ENCODE measurements at regions not wholly inside any gene's neighbourhood (a gene's known extent, or its start where the extent isn't known, plus 50 kb on each side); places are given as distances from the start of the nearest gene placed in this dataset.

- ChIA-PET CTCF (interaction anchor here (1.3 to 1.5 kb wide), 2 partner anchors 12 to 781 kb away, joined by 3 to 4 read pairs; no protein-coding TSS in a partner anchor), POLR2A (no interaction called here)
- Histone ChIP-seq H3K4me3 (ENCODE audit: low read depth in 2 of 2, low read length in 1 of 2) (no peak overlapping the region), H4K20me1 (ENCODE audit: insufficient read depth) (no peaks in the 10 kb centered on the region), H3K4me1 (ENCODE audit: control insufficient read depth in 1 of 2, insufficient read depth in 2 of 2, low read depth in 1 of 2, low read length in 1 of 2) (no peaks in the 10 kb centered on the region), H3K9me3 (no peaks in the 10 kb centered on the region), H3K4me2 (no peak overlapping the region), H3K36me3 (replicated peaks in 1 of 2; ENCODE audit: control insufficient read depth in 1 of 2, insufficient read depth in 2 of 2, low read length in 1 of 2) (no peaks in the 10 kb centered on the region), H2AFZ (ENCODE audit: low read depth) (no peak overlapping the region), H3K9ac (no peak overlapping the region), H3K9me2 (no peaks in the 10 kb centered on the region), H3K79me2 (ENCODE audit: insufficient read depth) (no peaks in the 10 kb centered on the region), H3K27me3 (ENCODE audit: insufficient read depth) (no peaks in the 10 kb centered on the region), H3K27ac (ENCODE audit: low read depth in 2 of 2, low read length in 1 of 2) (no peak overlapping the region), H3F3A (replicated peaks; ENCODE audit: insufficient read depth) (no peaks in the 10 kb centered on the region)
- TF ChIP-seq SIN3A (IDR thresholded peaks at IDR 0.05; ENCODE audit: borderline replicate concordance, low read depth, low read length), result no peak
- TF ChIP-seq FOSL2 (IDR thresholded peaks at IDR 0.05; ENCODE audit: borderline replicate concordance, low read depth), result no peak
- no peak for TF ChIP-seq EZH2phosphoT487 (IDR thresholded peaks at IDR 0.05; ENCODE audit: borderline replicate concordance, low read depth)
- no peak for TF ChIP-seq USF2 (IDR thresholded peaks at IDR 0.05; ENCODE audit: borderline replicate concordance, low read depth, low read length)
- TF ChIP-seq GABPA (IDR thresholded peaks at IDR 0.05; ENCODE audit: low read depth), result no peak
- no peak for TF ChIP-seq RXRA (IDR thresholded peaks at IDR 0.05; ENCODE audit: borderline replicate concordance, low read depth)
- no peak for TF ChIP-seq CHD2 (IDR thresholded peaks at IDR 0.05; ENCODE audit: low read length, partially characterized antibody)
- no peak for TF ChIP-seq CTCF (IDR thresholded peaks at IDR 0.05)
- no peak for TF ChIP-seq JUND (IDR thresholded peaks at IDR 0.05)
- no peak for TF ChIP-seq RFX5 (IDR thresholded peaks at IDR 0.05; ENCODE audit: low read length)
- TF ChIP-seq MEF2A (IDR thresholded peaks at IDR 0.05; ENCODE audit: borderline replicate concordance, low read depth), result no peak
- no peak for DNase-seq
- WGBS (ENCODE audit: low lambda C conversion rate), result 77% methylated on average over 3 of the region's 3 CpGs
These were observed 155.4 kb upstream of the LMO4 start for GRCh38 chr1:87173231-87173630.

- H3K27ac ChIP-seq (ENCODE audit: low read depth in 2 of 2, low read length in 1 of 2), result no peak overlapping the region
- H3F3A ChIP-seq (replicated peaks; ENCODE audit: insufficient read depth), result no peaks in the 10 kb centered on the region
- no peak for DNase-seq
- WGBS (ENCODE audit: low lambda C conversion rate), result 60% methylated on average over 2 of the region's 2 CpGs
- no peaks in the 10 kb centered on the region for H3K36me3 ChIP-seq (replicated peaks in 1 of 2; ENCODE audit: control insufficient read depth in 1 of 2, insufficient read depth in 2 of 2, low read length in 1 of 2)
- no peaks in the 10 kb centered on the region for H3K79me2 ChIP-seq (ENCODE audit: insufficient read depth)
- no peaks in the 10 kb centered on the region for H3K9me3 ChIP-seq
- no peaks in the 10 kb centered on the region for H3K9me2 ChIP-seq
- no peak overlapping the region for H3K4me3 ChIP-seq (ENCODE audit: low read depth in 2 of 2, low read length in 1 of 2)
- ChIA-PET CTCF (interaction anchor here (1.5 kb wide), 1 partner anchor 779 kb away, joined by 4 read pairs; no protein-coding TSS in a partner anchor), POLR2A (no interaction called here)
- H4K20me1 ChIP-seq (ENCODE audit: insufficient read depth), result no peaks in the 10 kb centered on the region
- H3K4me1 ChIP-seq (ENCODE audit: control insufficient read depth in 1 of 2, insufficient read depth in 2 of 2, low read depth in 1 of 2, low read length in 1 of 2), result no peaks in the 10 kb centered on the region
- TF ChIP-seq ZBTB33 (IDR thresholded peaks at IDR 0.05; ENCODE audit: borderline replicate concordance, low read depth) (no peak), FOXM1 (IDR thresholded peaks at IDR 0.05; ENCODE audit: low read depth) (no peak), POLR2AphosphoS5 (IDR thresholded peaks at IDR 0.05; ENCODE audit: low read depth, low read length) (no peak), SIN3A (IDR thresholded peaks at IDR 0.05; ENCODE audit: borderline replicate concordance, low read depth, low read length) (no peak), NFIC (IDR thresholded peaks at IDR 0.05; ENCODE audit: borderline replicate concordance) (no peak), ELF1 (IDR thresholded peaks at IDR 0.05) (no peak)
- H3K27me3 ChIP-seq (ENCODE audit: insufficient read depth), result no peaks in the 10 kb centered on the region; the same call in 1 of the 2 replicates
- no peak overlapping the region for H2AFZ ChIP-seq (ENCODE audit: low read depth)
- no peak overlapping the region for H3K9ac ChIP-seq
- no peak overlapping the region for H3K4me2 ChIP-seq
These were observed 153.9 kb upstream of the LMO4 start for GRCh38 chr1:87174724-87175245.

Measured in SK-N-SH (cell line).